K562 (cell line): ENCODE measurements at regions not wholly inside any gene's neighbourhood (a gene's known extent, or its start where the extent isn't known, plus 50 kb on each side); places are given as distances from the start of the nearest gene placed in this dataset.

Source experiments
- ATAC-seq: fragments of 200-7000 bp; cut with Tn5 transposase; 3 replicates; pipeline ENCODE4 v1.9.1; 2020; ENCODE audit warnings: moderate library complexity
- BruUV-seq: library from RNA; stranded (reverse); fragments of 400-500 nt; replicated peaks from 2 replicates; lab custom pipeline; 2021; lab: Mats Ljungman, UMichigan
- CTCF ChIA-PET: fragments of 300-600 bp; formaldehyde crosslinking; extraction: SDS; loops from one replicate; lab custom pipeline; 2021; ENCODE audit warnings: low intra/inter-chr PET ratio; lab: Yijun Ruan, JAX
- POLR2A ChIA-PET: fragments of 300-600, 350-650 bp; sonication (Branson Sonifier 250); formaldehyde crosslinking; extraction: SDS; loops from one replicate; lab custom pipeline; 2021; ENCODE audit warnings: antibody characterized with exemption, inconsistent platforms; lab: Yijun Ruan, JAX
- DNase-seq, 4 experiments: peaks; one replicate each; pipeline versions ENCODE4 v3.0.0 to v3.0.0-alpha.2; 2011 to 2018; ENCODE audit warnings: low spot score in 3 of 4, mixed read lengths in 3 of 4; ENCODE audit errors: extremely low read depth in 1 of 4
- FAIRE-seq: peaks from 2 replicates; lab custom pipeline; 2011; peaks lifted over from hg19 to GRCh38; lab: Jason Lieb, UNC
- H2AFZ ChIP-seq: 2 replicates; pipeline ENCODE4 v1.6.0; 2011; ENCODE audit warnings: low read depth, low read length, control low read depth, inconsistent platforms
- H3K27ac ChIP-seq: fragments of 200-600 bp; 3 replicates; pipeline ENCODE4 v1.8.0; 2011; ENCODE audit warnings: low read depth, mild to moderate bottlenecking, control low read depth, inconsistent platforms, low read length, moderate library complexity, mixed read lengths; ENCODE audit errors: extremely low read depth
- H3K27me3 ChIP-seq, 2 experiments: fragments of 300-600 bp in 1 of 2; 2 replicates in 1 of 2; 3 replicates in 1 of 2; pipeline versions ENCODE4 v1.6.0 to v1.8.0; 2011; ENCODE audit warnings: inconsistent platforms in 2 of 2, low read length in 2 of 2, mild to moderate bottlenecking in 1 of 2, mixed read lengths in 1 of 2, moderate library complexity in 1 of 2; ENCODE audit not compliant: control insufficient read depth in 2 of 2, insufficient read depth in 2 of 2
- H3K36me3 ChIP-seq: fragments of 300-600 bp; 3 replicates; pipeline ENCODE4 v1.8.0; 2011; ENCODE audit warnings: mild to moderate bottlenecking, low read length, inconsistent platforms; ENCODE audit not compliant: control insufficient read depth, insufficient read depth
- H3K4me1 ChIP-seq, 2 experiments: fragments of 200-600 bp in 1 of 2; replicated peaks in 1 of 2; 2 replicates in 1 of 2; 3 replicates in 1 of 2; pipeline versions ENCODE4 v1.5.1 to v1.8.0; 2011; ENCODE audit warnings: inconsistent platforms in 2 of 2, low read length in 2 of 2, mild to moderate bottlenecking in 1 of 2, mixed read lengths in 1 of 2, moderate library complexity in 1 of 2; ENCODE audit not compliant: control insufficient read depth in 2 of 2, insufficient read depth in 2 of 2
- H3K4me2 ChIP-seq: 2 replicates; pipeline ENCODE4 v1.6.1; 2011; ENCODE audit warnings: low read length, control low read depth, inconsistent platforms, mixed read lengths; ENCODE audit not compliant: insufficient read depth
- H3K4me3 ChIP-seq: fragments of 200-600 bp; sonication (generic), shearing (Covaris generic); 2 replicates; pipeline ENCODE4 v1.5.1; 2016; ENCODE audit warnings: control low read depth, inconsistent platforms
- H3K79me2 ChIP-seq: fragments of 200-600 bp; 3 replicates; pipeline ENCODE4 v1.8.0; 2011; ENCODE audit warnings: low read length, inconsistent platforms; ENCODE audit not compliant: control insufficient read depth, insufficient read depth
- H3K9ac ChIP-seq, 2 experiments: 2 replicates each; pipeline versions ENCODE4 v1.6.0 to v1.6.1; 2011; ENCODE audit warnings: low read depth in 2 of 2, low read length in 2 of 2, control low read depth in 1 of 2, inconsistent platforms in 1 of 2, mild to moderate bottlenecking in 1 of 2, mixed read lengths in 1 of 2; ENCODE audit not compliant: insufficient read depth in 1 of 2
- H3K9me1 ChIP-seq: one replicate; pipeline ENCODE4 v1.6.0; 2011; ENCODE audit warnings: inconsistent platforms, mild to moderate bottlenecking, low read length, moderate library complexity; ENCODE audit not compliant: control insufficient read depth, insufficient read depth
- H3K9me3 ChIP-seq: replicated peaks from 2 replicates; pipeline ENCODE4 v1.5.1; 2011; ENCODE audit warnings: low read depth, low read length, inconsistent platforms; ENCODE audit not compliant: control insufficient read depth, insufficient read depth
- H4K20me1 ChIP-seq: replicated peaks from 2 replicates; pipeline ENCODE4 v1.6.1; 2011; ENCODE audit warnings: low read length, inconsistent platforms, mixed read lengths; ENCODE audit not compliant: control insufficient read depth, insufficient read depth
- AFF4 ChIP-seq: sonication (generic); formaldehyde crosslinking; IDR thresholded peaks from 2 replicates; pipeline ENCODE4 v1.8.0; 2023; ENCODE audit warnings: mild to moderate bottlenecking, missing genetic modification reagents
- CEBPB ChIP-seq: fragments of 450-650 bp; IDR thresholded peaks from 2 replicates; pipeline ENCODE4 v1.6.1; 2016; ENCODE audit warnings: missing genetic modification characterization, missing compliant biosample characterization
- ELK3 ChIP-seq: fragments of 450-650 bp; formaldehyde crosslinking; IDR thresholded peaks from 2 replicates; pipeline ENCODE4 v1.4.0; 2020; ENCODE audit warnings: mild to moderate bottlenecking
- HOXB6 ChIP-seq: fragments of 250-450 bp; sonication (Bioruptor Pico); IDR thresholded peaks from 2 replicates; pipeline ENCODE4 v1.5.1; 2022; ENCODE audit warnings: mild to moderate bottlenecking, borderline replicate concordance
- PBX2 ChIP-seq, 2 experiments: IDR thresholded peaks in 1 of 2; conservative IDR thresholded peaks in 1 of 2; 2 replicates each; pipeline ENCODE4 v1.6.1; 2016; ENCODE audit warnings: low read depth in 2 of 2, mild to moderate bottlenecking in 1 of 2, missing compliant biosample characterization in 1 of 2, missing genetic modification characterization in 1 of 2, moderate library complexity in 1 of 2
- ZNF280A ChIP-seq: fragments of 450-650 bp; IDR thresholded peaks from 2 replicates; pipeline ENCODE4 v1.6.1; 2018; ENCODE audit warnings: mild to moderate bottlenecking, low read depth; ENCODE audit not compliant: partially characterized antibody
- ZNF445 ChIP-seq: fragments of 250-450 bp; sonication (Bioruptor Pico); IDR thresholded peaks from 2 replicates; pipeline ENCODE4 v1.4.0; 2020; ENCODE audit warnings: low read depth, mild to moderate bottlenecking, moderate library complexity
- ZNF644 ChIP-seq: fragments of 200-800 bp; sonication (Bioruptor generic); IDR thresholded peaks from 2 replicates; pipeline ENCODE4 v1.6.1; 2016; ENCODE audit warnings: low read depth, missing genetic modification characterization, missing compliant biosample characterization
- WGBS: fragments of 100-300 bp; shearing (Covaris generic); methylation state at CpG from one replicate; pipeline ENCODE4 v1.1.6; 2016; ENCODE audit warnings: low coverage, mixed read lengths; ENCODE audit not compliant: insufficient coverage; ENCODE audit errors: missing lambda C conversion rate; 5-methylcytosine and 5-hydroxymethylcytosine counted together
- in situ Hi-C: fragments of 300-500 bp; cut with MboI; formaldehyde crosslinking; loops from 4 replicates; pipeline ENCODE4 v1.15.0; 2018; ENCODE audit warnings: inconsistent platforms, mixed read lengths
- intact Hi-C: fragments of 100-400 bp; cut with micrococcal nuclease; formaldehyde crosslinking; loops from 2 replicates; pipeline ENCODE4 v1.14.2; 2022

- Histone ChIP-seq H3K9me1 (no peaks in the 10 kb centered on the region), H3K4me2 (no peak overlapping the region), H3K27me3 (no peaks in the 10 kb centered on the region), H3K27ac (no peak overlapping the region), H3K4me3 (no peak overlapping the region), H3K9me3 (no peaks in the 10 kb centered on the region), H4K20me1 (no peaks in the 10 kb centered on the region), H3K79me2 (no peaks in the 10 kb centered on the region), H3K36me3 (no peaks in the 10 kb centered on the region), H3K4me1 (no peaks in the 10 kb centered on the region), H3K9ac (no peak overlapping the region), H2AFZ (no peak overlapping the region)
- BruUV-seq = no TSS peak
- TF ChIP-seq ZNF280A = no peak
- no peak for TF ChIP-seq PBX2 (CRISPR knock-in tag; IDR thresholded peaks at IDR 0.05; ENCODE audit: low read depth)
- no peak for TF ChIP-seq PBX2 (tag; conservative IDR thresholded peaks at IDR 0.05; ENCODE audit: low read depth)
- no peak for TF ChIP-seq AFF4
- TF ChIP-seq ZNF445 (CRISPR knock-in tag) = no peak
- no peak for TF ChIP-seq ZNF644 (tag)
- no peak for TF ChIP-seq CEBPB (tag)
- TF ChIP-seq HOXB6 = no peak
- no peak for TF ChIP-seq ELK3
- FAIRE-seq (no peak), DNase-seq (no peak), ATAC-seq (no peak)
- in situ Hi-C loops = no loop called here
- CTCF ChIA-PET = no interaction called here
- WGBS = 20% methylated on average over 2 of the region's 2 CpGs
- intact Hi-C loops = no loop called here
- POLR2A ChIA-PET = no interaction called here
Measured at GRCh38 chr3:178103140-178103539, 433.1 kb upstream of the KCNMB2 start.
